ENCODE measurements at regions not wholly inside any gene's neighbourhood (a gene's known extent, or its start where the extent isn't known, plus 50 kb on each side); places are given as distances from the start of the nearest gene placed in this dataset.

- TF ChIP-seq CTCF (IDR thresholded peaks at IDR 0.05) (no peak), POLR2AphosphoS5 (IDR thresholded peaks at IDR 0.05; ENCODE audit: insufficient read depth in 1 of 2, low read depth in 1 of 2) (no peak), POLR2A (IDR thresholded peaks at IDR 0.05) (no peak)
These were observed 513.5 kb downstream of the LMO4 start for GRCh38 chr1:87842156-87842555.
